Endodermal cell (in vitro differentiated cells): ENCODE measurements at regions not wholly inside any gene's neighbourhood (a gene's known extent, or its start where the extent isn't known, plus 50 kb on each side); places are given as distances from the start of the nearest gene placed in this dataset.

Source experiments
- DNase-seq: peaks from one replicate; pipeline ENCODE4 v3.0.0-alpha.2; 2017
- H3K27ac ChIP-seq: 2 replicates; pipeline ENCODE4 v1.5.1; 2013; ENCODE audit warnings: mild to moderate bottlenecking, low read depth, low read length, moderate library complexity
- H3K27me3 ChIP-seq: 2 replicates; pipeline ENCODE4 v1.6.1; 2013; ENCODE audit warnings: mild to moderate bottlenecking, low read length, moderate library complexity; ENCODE audit not compliant: insufficient read depth, control insufficient read depth, poor library complexity, severe bottlenecking
- H3K36me3 ChIP-seq: 2 replicates; pipeline ENCODE4 v1.7.0; 2013; ENCODE audit warnings: mild to moderate bottlenecking, low read length, moderate library complexity; ENCODE audit not compliant: control insufficient read depth, insufficient read depth
- H3K4me1 ChIP-seq: one replicate; pipeline ENCODE4 v1.7.0; 2013; ENCODE audit warnings: low read length; ENCODE audit not compliant: control insufficient read depth, insufficient read depth
- H3K4me3 ChIP-seq: 2 replicates; pipeline ENCODE4 v1.5.1; 2013; ENCODE audit warnings: mild to moderate bottlenecking, low read length, moderate library complexity
- H3K9ac ChIP-seq: 2 replicates; pipeline ENCODE4 v1.6.1; 2013; ENCODE audit warnings: mild to moderate bottlenecking, low read length, moderate library complexity; ENCODE audit not compliant: poor library complexity, severe bottlenecking; ENCODE audit errors: extremely low read depth
- H3K9me3 ChIP-seq: 2 replicates; pipeline ENCODE4 v1.6.1; 2013; ENCODE audit warnings: mild to moderate bottlenecking, low read length, moderate library complexity; ENCODE audit not compliant: control insufficient read depth
- H3K27ac Mint-ChIP-seq: 2 replicates; pipeline ENCODE4 v1.8.0; 2020; ENCODE audit warnings: mixed read lengths
- H3K27me3 Mint-ChIP-seq: 2 replicates; pipeline ENCODE4 v1.8.0; 2021; ENCODE audit warnings: mild to moderate bottlenecking, mixed read lengths; ENCODE audit not compliant: insufficient read depth
- H3K36me3 Mint-ChIP-seq: 2 replicates; pipeline ENCODE4 v1.8.0; 2020; ENCODE audit warnings: low read depth, mixed read lengths
- H3K4me1 Mint-ChIP-seq: 2 replicates; pipeline ENCODE4 v1.8.0; 2020; ENCODE audit warnings: mixed read lengths
- H3K4me3 Mint-ChIP-seq: 2 replicates; pipeline ENCODE4 v1.8.0; 2020; ENCODE audit warnings: mild to moderate bottlenecking, moderate library complexity, mixed read lengths
- H3K9me3 Mint-ChIP-seq: 2 replicates; pipeline ENCODE4 v1.8.0; 2020; ENCODE audit warnings: mild to moderate bottlenecking, mixed read lengths
- CTCF ChIP-seq: fragments of 200-600 bp; sonication (generic); conservative IDR thresholded peaks from 2 replicates; pipeline ENCODE4 v1.5.0; 2021; ENCODE audit warnings: antibody characterized with exemption, mild to moderate bottlenecking
- WGBS, 2 experiments: methylation state at CpG; one replicate each; pipeline versions ENCODE4 v1.1.5 to v1.1.7; 2013; ENCODE audit warnings: missing lambda C conversion rate in 2 of 2, mixed read lengths in 1 of 2; ENCODE audit not compliant: insufficient coverage in 1 of 2, insufficient read length in 1 of 2; 5-methylcytosine and 5-hydroxymethylcytosine counted together

- no peak overlapping the region for H3K27ac Mint-ChIP-seq
- Histone ChIP-seq H3K9ac (no peak overlapping the region), H3K9me3 (no peaks in the 10 kb centered on the region), H3K4me3 (no peak overlapping the region), H3K27me3 (no peaks in the 10 kb centered on the region), H3K36me3 (no peaks in the 10 kb centered on the region), H3K27ac (no peak overlapping the region), H3K4me1 (no peaks in the 10 kb centered on the region)
- no peak for DNase-seq
- no peak overlapping the region for H3K4me3 Mint-ChIP-seq
- peaks cover 7% of the 10 kb centered on the region for H3K27me3 Mint-ChIP-seq
- WGBS, 2 experiments: 92 to 93% methylated on average over 2 to 4 of the region's 4 CpGs
- no peaks in the 10 kb centered on the region for H3K4me1 Mint-ChIP-seq
- no peak for TF ChIP-seq CTCF
- no peaks in the 10 kb centered on the region for H3K9me3 Mint-ChIP-seq
- no peaks in the 10 kb centered on the region for H3K36me3 Mint-ChIP-seq
Measured at GRCh38 chr3:132236701-132237651, 80.2 kb upstream of the ACP3 start.

GRCh38 chr3:132237652-132238032 is 79.6 kb upstream of the ACP3 start:
- H3K27me3 ChIP-seq: no peaks in the 10 kb centered on the region
- no peak for DNase-seq
- Mint-ChIP-seq H3K4me3 (no peak overlapping the region), H3K27ac (no peak overlapping the region), H3K36me3 (no peaks in the 10 kb centered on the region), H3K27me3 (peaks cover 11% of the 10 kb centered on the region), H3K4me1 (no peaks in the 10 kb centered on the region), H3K9me3 (no peaks in the 10 kb centered on the region)
- no peak for TF ChIP-seq CTCF
- H3K4me3 ChIP-seq: no peak overlapping the region
- no peaks in the 10 kb centered on the region for H3K4me1 ChIP-seq
- H3K36me3 ChIP-seq: no peaks in the 10 kb centered on the region
- no peak overlapping the region for H3K9ac ChIP-seq
- no peaks in the 10 kb centered on the region for H3K9me3 ChIP-seq
- no peak overlapping the region for H3K27ac ChIP-seq

- Mint-ChIP-seq H3K27ac (no peak overlapping the region), H3K4me1 (no peaks in the 10 kb centered on the region), H3K36me3 (no peaks in the 10 kb centered on the region), H3K9me3 (no peaks in the 10 kb centered on the region), H3K27me3 (peaks cover 11% of the 10 kb centered on the region), H3K4me3 (no peak overlapping the region)
- no peaks in the 10 kb centered on the region for H3K4me1 ChIP-seq
- no peak for DNase-seq
- no peak for TF ChIP-seq CTCF
- H3K27me3 ChIP-seq: no peaks in the 10 kb centered on the region
- no peaks in the 10 kb centered on the region for H3K36me3 ChIP-seq
- H3K4me3 ChIP-seq: no peak overlapping the region
- no peak overlapping the region for H3K9ac ChIP-seq
- H3K9me3 ChIP-seq: no peaks in the 10 kb centered on the region
- H3K27ac ChIP-seq: no peak overlapping the region
Measured at GRCh38 chr3:132239587-132239986, 77.6 kb upstream of the ACP3 start.
